ENCODE measurements at regions not wholly inside any gene's neighbourhood (a gene's known extent, or its start where the extent isn't known, plus 50 kb on each side); places are given as distances from the start of the nearest gene placed in this dataset.

DNA sequence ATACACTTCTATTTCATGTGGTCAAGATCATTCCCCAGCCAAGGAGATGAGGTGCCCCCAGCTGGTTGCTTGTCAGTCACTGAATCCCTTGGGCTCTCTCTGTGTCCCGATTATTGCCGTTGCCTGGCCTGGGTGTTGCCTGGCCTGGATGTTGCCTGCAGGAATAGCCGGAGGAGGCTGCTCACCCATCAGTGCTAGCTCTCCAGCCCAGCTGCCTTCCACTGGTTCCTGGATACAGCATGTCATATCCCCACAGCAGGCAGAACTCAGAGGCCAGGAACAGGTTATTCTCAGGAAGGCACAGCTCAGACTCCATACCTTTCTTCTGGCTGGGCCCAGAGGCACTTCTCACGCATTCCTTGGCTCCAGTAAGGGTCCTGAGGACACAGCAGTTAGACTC is 542.1 kb upstream of the MGMT start:
- Histone ChIP-seq H3K27me3 (replicated peaks; ENCODE audit: control insufficient read depth, insufficient read depth, low read length, poor library complexity, severe bottlenecking) (no peaks in the 10 kb centered on the region), H3K9me3 (ENCODE audit: control insufficient read depth, low read length) (no peaks in the 10 kb centered on the region)

DNA sequence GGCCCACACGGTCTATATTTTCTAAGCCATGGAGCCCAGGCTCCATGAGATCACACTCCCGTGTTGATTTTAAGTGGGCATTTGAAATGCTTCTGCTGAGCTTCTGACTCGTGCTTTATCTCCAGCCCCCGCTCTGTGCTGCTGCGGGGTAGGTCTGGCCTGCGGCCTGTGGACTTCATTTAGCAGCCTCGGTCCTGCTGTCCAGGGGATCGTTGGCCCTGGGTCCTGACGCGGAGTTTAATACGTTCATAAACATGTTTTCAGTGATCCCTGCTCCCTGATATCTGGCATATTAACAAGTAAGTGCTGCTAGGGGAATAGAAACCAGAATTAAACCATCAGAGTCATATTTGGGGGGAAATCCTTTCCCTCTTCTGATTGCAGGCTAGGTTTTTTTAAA is 540.3 kb upstream of the MGMT start:
- no peaks in the 10 kb centered on the region for H3K9me3 ChIP-seq (ENCODE audit: control insufficient read depth, low read length)
- no peak overlapping the region for H3K4me3 ChIP-seq (ENCODE audit: insufficient read depth, low read depth, low read length, poor library complexity, severe bottlenecking)
- H3K4me1 ChIP-seq (ENCODE audit: control insufficient read depth, insufficient read depth, low read length, poor library complexity, severe bottlenecking), result no peaks in the 10 kb centered on the region
- no peaks in the 10 kb centered on the region for H3K27me3 ChIP-seq (replicated peaks; ENCODE audit: control insufficient read depth, insufficient read depth, low read length, poor library complexity, severe bottlenecking)
- no peaks in the 10 kb centered on the region for H3K36me3 ChIP-seq (ENCODE audit: control insufficient read depth, insufficient read depth, low read length)
- H3K27ac ChIP-seq (ENCODE audit: insufficient read depth, low read length, poor library complexity, severe bottlenecking), result no peak overlapping the region
- no peak for DNase-seq

More for the DNA sequence above, 542.1 kb upstream of the MGMT start:
- no peak overlapping the region for H3K4me3 ChIP-seq (ENCODE audit: insufficient read depth, low read depth, low read length, poor library complexity, severe bottlenecking)
- DNase-seq, result no peak
- H3K36me3 ChIP-seq (ENCODE audit: control insufficient read depth, insufficient read depth, low read length), result no peaks in the 10 kb centered on the region
- H3K4me1 ChIP-seq (ENCODE audit: control insufficient read depth, insufficient read depth, low read length, poor library complexity, severe bottlenecking), result no peaks in the 10 kb centered on the region
- H3K27ac ChIP-seq (ENCODE audit: insufficient read depth, low read length, poor library complexity, severe bottlenecking), result no peak overlapping the region

DNA sequence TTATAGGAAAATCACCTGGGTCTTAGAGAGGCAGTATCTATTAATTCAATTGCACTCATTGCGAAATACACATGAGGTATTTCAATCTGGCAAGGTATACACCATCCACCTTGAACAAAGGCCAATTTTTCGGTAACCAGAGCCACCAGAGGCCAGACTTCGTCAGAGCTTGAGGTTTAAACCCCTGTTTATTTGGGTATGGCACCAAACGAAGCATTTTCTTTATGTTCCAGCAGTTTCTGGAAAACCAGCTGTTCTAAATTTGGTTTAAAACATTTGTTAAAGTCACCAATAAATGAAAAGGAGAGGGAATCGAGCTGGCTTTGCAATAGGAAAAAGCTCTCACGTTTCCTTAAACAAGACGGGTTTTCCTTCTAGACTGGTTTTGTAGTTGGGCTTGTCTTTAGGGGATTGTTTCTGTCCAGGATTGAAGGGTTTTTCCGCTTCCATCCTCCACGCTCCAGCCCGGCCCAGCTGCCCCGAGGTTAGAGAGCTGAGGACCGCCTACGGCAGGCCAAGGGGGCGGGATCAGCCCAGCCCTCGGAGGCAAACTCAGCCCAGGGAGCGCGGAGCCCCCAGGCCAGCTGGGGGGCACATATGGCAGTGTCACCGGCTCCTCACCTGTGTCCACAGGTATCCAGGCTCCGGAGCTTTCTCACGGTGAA is 539.4 kb upstream of the MGMT start:
- Histone ChIP-seq H3K27me3 (replicated peaks; ENCODE audit: control insufficient read depth, insufficient read depth, low read length, poor library complexity, severe bottlenecking) (no peaks in the 10 kb centered on the region), H3K36me3 (ENCODE audit: control insufficient read depth, insufficient read depth, low read length) (no peaks in the 10 kb centered on the region), H3K4me3 (ENCODE audit: insufficient read depth, low read depth, low read length, poor library complexity, severe bottlenecking) (no peak overlapping the region), H3K4me1 (ENCODE audit: control insufficient read depth, insufficient read depth, low read length, poor library complexity, severe bottlenecking) (no peaks in the 10 kb centered on the region), H3K27ac (ENCODE audit: insufficient read depth, low read length, poor library complexity, severe bottlenecking) (no peak overlapping the region), H3K9me3 (ENCODE audit: control insufficient read depth, low read length) (no peaks in the 10 kb centered on the region)
- DNase-seq, result no peak

DNA sequence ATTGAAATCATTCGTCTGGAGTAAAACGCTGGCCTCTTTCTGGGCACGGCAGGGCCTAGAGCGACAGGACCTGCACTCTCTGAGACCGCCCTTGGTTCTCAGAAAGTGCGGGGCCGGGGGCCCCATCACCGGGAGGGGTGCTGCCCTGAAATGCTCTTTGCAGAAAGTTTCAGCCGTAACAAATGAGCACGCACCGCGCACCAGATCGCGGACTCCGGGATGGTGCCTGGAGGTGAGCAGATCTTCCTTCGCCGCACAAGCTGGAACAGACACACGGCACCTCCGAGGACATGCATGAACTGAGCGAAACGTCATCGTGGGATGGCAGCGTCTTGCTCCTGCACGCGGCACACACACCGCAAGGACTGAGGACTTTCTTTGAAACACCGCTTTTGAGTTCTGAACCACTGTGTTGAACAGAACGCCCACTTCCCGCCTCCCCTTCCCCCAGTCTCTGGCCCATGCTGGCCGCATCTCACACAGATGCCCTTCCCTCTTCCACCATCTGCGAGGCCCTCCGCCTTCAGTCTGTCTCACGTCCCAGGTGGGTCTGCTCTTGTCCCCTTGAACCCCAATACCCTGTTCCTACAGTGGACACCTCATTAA is 538.7 kb upstream of the MGMT start:
- Histone ChIP-seq H3K27ac (ENCODE audit: insufficient read depth, low read length, poor library complexity, severe bottlenecking) (no peak overlapping the region), H3K4me1 (ENCODE audit: control insufficient read depth, insufficient read depth, low read length, poor library complexity, severe bottlenecking) (no peaks in the 10 kb centered on the region), H3K9me3 (ENCODE audit: control insufficient read depth, low read length) (no peaks in the 10 kb centered on the region), H3K36me3 (ENCODE audit: control insufficient read depth, insufficient read depth, low read length) (no peaks in the 10 kb centered on the region), H3K4me3 (ENCODE audit: insufficient read depth, low read depth, low read length, poor library complexity, severe bottlenecking) (no peak overlapping the region), H3K27me3 (replicated peaks; ENCODE audit: control insufficient read depth, insufficient read depth, low read length, poor library complexity, severe bottlenecking) (no peaks in the 10 kb centered on the region)
- no peak for DNase-seq

DNA sequence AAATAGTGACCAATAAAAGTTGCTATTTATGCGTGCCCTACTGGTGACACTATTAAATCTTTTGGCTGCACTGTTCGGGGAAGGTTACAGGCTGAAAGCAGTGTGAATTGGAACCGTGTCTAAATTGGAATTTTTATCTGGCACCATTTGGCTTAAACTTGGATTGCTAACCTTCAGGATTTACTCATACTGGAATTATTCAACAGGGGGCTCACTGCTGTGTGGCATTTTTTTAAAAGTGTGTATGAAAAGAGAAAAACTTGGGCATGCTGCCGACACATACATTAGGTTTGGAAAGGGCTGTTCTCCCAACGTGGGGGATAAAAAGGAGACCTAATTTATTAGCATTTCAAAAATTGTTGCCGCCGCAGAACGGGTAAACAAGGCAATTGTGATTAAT is 537.9 kb upstream of the MGMT start:
- H3K9me3 ChIP-seq (ENCODE audit: control insufficient read depth, low read length), result no peaks in the 10 kb centered on the region
- no peak for DNase-seq
- H3K27me3 ChIP-seq (replicated peaks; ENCODE audit: control insufficient read depth, insufficient read depth, low read length, poor library complexity, severe bottlenecking), result no peaks in the 10 kb centered on the region
- H3K4me3 ChIP-seq (ENCODE audit: insufficient read depth, low read depth, low read length, poor library complexity, severe bottlenecking), result no peak overlapping the region
- H3K4me1 ChIP-seq (ENCODE audit: control insufficient read depth, insufficient read depth, low read length, poor library complexity, severe bottlenecking), result no peaks in the 10 kb centered on the region
- H3K27ac ChIP-seq (ENCODE audit: insufficient read depth, low read length, poor library complexity, severe bottlenecking), result no peak overlapping the region
- H3K36me3 ChIP-seq (ENCODE audit: control insufficient read depth, insufficient read depth, low read length), result no peaks in the 10 kb centered on the region

DNA sequence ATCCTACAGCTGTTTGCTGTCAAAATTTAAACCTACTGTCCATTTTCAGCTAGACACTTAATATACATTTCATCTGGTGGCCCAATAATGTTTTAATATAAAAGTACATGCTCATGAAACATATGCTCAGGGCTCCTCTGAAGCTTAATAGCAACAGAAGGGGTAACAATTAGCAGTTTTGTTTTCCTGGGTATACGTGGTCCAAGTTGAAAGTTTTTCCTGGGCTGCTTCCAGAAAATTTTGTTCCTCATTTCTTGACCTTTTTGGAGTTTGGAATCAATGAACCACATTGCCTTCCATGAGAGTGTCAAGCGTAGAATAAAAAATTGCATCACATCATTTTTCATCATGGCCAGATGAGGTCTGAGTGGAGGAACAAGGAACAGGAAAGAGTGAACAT is 537.3 kb upstream of the MGMT start:
- Histone ChIP-seq H3K36me3 (ENCODE audit: control insufficient read depth, insufficient read depth, low read length) (no peaks in the 10 kb centered on the region), H3K27ac (ENCODE audit: insufficient read depth, low read length, poor library complexity, severe bottlenecking) (no peak overlapping the region), H3K9me3 (ENCODE audit: control insufficient read depth, low read length) (no peaks in the 10 kb centered on the region), H3K4me3 (ENCODE audit: insufficient read depth, low read depth, low read length, poor library complexity, severe bottlenecking) (no peak overlapping the region), H3K27me3 (replicated peaks; ENCODE audit: control insufficient read depth, insufficient read depth, low read length, poor library complexity, severe bottlenecking) (no peaks in the 10 kb centered on the region), H3K4me1 (ENCODE audit: control insufficient read depth, insufficient read depth, low read length, poor library complexity, severe bottlenecking) (no peaks in the 10 kb centered on the region)
- DNase-seq, result no peak

DNA sequence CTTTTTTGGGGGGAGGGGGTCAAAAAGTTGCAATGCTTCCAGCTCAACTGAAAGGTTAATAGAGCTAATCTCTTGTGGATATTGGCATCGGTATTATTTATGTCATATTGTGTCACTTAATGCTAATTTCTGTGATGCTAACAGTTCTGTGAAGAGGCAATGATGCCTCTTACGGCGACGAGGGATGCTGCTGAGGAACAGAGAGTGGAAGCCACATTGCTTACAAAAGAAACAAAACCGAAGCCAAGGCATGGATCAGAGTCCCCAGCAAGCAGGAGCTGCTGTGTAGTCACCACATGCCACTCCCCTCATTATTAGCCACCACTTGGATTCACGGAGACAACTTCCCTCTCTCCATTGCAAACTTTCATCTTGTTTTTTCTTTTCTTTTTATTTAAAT is 536.5 kb upstream of the MGMT start:
- Histone ChIP-seq H3K36me3 (ENCODE audit: control insufficient read depth, insufficient read depth, low read length) (no peaks in the 10 kb centered on the region), H3K4me3 (ENCODE audit: insufficient read depth, low read depth, low read length, poor library complexity, severe bottlenecking) (no peak overlapping the region), H3K27me3 (replicated peaks; ENCODE audit: control insufficient read depth, insufficient read depth, low read length, poor library complexity, severe bottlenecking) (no peaks in the 10 kb centered on the region), H3K9me3 (ENCODE audit: control insufficient read depth, low read length) (no peaks in the 10 kb centered on the region), H3K27ac (ENCODE audit: insufficient read depth, low read length, poor library complexity, severe bottlenecking) (no peak overlapping the region), H3K4me1 (ENCODE audit: control insufficient read depth, insufficient read depth, low read length, poor library complexity, severe bottlenecking) (no peaks in the 10 kb centered on the region)
- no peak for DNase-seq

DNA sequence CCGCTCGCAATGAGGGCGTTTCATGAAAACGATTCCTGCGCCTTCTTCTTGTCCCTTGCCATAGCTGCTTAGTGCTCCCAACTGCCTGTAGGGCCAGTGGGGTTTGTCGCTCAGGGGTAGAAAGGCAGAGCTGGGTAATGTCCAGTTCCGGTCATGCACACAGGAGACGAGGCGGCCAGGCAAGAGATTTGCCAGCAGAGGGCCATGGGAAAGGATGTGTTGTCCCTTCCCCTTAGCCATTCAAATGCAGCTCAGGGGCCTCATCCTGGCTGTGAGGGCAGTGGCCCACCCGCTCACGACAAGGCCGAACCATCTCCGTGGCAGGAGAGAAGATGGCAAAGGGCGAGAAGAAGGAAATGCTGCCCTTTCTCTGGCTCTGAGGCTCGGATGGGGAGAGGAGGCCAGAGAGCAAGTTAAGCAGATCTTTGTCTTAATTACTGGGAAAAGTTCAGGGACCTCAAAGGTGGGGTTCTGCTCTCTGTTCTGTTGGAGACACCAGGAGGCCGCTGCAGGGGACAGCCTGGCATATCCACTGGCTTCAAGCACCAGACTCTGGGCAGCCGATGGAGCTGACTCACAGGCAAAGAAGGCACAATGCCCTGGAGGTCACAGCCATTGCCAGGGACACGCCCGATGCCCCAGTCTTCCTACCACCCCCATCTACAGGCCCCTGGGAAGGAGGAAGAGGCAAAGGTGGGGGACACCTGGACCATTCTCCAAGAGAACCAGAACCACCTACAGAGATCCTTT is 534.8 kb upstream of the MGMT start:
- no peak overlapping the region for H3K27ac ChIP-seq (ENCODE audit: insufficient read depth, low read length, poor library complexity, severe bottlenecking)
- H3K27me3 ChIP-seq (replicated peaks; ENCODE audit: control insufficient read depth, insufficient read depth, low read length, poor library complexity, severe bottlenecking), result no peaks in the 10 kb centered on the region
- DNase-seq, result no peak
- no peaks in the 10 kb centered on the region for H3K9me3 ChIP-seq (ENCODE audit: control insufficient read depth, low read length)
- H3K36me3 ChIP-seq (ENCODE audit: control insufficient read depth, insufficient read depth, low read length), result no peaks in the 10 kb centered on the region
- H3K4me3 ChIP-seq (ENCODE audit: insufficient read depth, low read depth, low read length, poor library complexity, severe bottlenecking), result no peak overlapping the region
- no peaks in the 10 kb centered on the region for H3K4me1 ChIP-seq (ENCODE audit: control insufficient read depth, insufficient read depth, low read length, poor library complexity, severe bottlenecking)

DNA sequence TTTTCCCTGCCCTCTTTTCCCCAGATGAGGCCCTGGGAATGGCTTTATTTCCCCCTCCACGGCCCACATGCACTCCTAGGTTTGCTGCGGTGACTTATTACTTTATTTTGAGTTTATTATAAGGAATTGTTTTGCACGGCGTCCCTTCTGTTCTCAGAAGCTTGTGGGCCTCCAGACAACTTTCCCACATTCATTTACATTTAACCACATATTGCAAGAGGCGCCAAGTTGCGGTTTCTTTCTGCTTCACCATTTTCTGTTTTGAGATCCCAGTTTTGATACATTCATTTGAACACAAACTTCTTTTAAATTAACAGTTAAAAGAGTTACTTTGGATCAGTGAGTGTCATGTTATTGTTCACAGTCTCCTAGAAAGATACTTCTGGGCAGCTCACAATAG is 532.5 kb upstream of the MGMT start:
- Histone ChIP-seq H3K36me3 (ENCODE audit: control insufficient read depth, insufficient read depth, low read length) (no peaks in the 10 kb centered on the region), H3K27me3 (replicated peaks; ENCODE audit: control insufficient read depth, insufficient read depth, low read length, poor library complexity, severe bottlenecking) (no peaks in the 10 kb centered on the region), H3K27ac (ENCODE audit: insufficient read depth, low read length, poor library complexity, severe bottlenecking) (no peak overlapping the region), H3K4me1 (ENCODE audit: control insufficient read depth, insufficient read depth, low read length, poor library complexity, severe bottlenecking) (no peaks in the 10 kb centered on the region), H3K9me3 (ENCODE audit: control insufficient read depth, low read length) (no peaks in the 10 kb centered on the region), H3K4me3 (ENCODE audit: insufficient read depth, low read depth, low read length, poor library complexity, severe bottlenecking) (no peak overlapping the region)
- no peak for DNase-seq

DNA sequence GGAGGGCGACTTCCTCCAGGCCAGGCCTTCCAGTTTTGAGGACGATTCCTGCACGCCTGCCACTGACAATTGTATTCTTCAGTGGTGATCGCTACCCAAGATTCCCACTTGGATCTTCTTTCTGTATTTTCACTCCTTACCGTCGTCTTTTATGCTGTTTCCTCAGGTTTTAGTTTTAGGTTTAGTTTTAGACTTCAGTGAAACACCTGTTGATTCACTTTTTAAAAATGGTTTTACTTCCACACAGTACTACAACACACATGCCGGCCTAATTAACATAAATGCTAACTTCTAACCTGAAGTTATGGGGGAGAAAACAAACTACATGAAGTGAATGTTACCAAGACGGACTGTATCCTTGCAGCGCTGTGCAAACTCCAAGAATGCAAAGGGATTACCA is 530.6 kb upstream of the MGMT start:
- Histone ChIP-seq H3K9me3 (ENCODE audit: control insufficient read depth, low read length) (no peaks in the 10 kb centered on the region), H3K27me3 (replicated peaks; ENCODE audit: control insufficient read depth, insufficient read depth, low read length, poor library complexity, severe bottlenecking) (no peaks in the 10 kb centered on the region), H3K36me3 (ENCODE audit: control insufficient read depth, insufficient read depth, low read length) (no peaks in the 10 kb centered on the region), H3K27ac (ENCODE audit: insufficient read depth, low read length, poor library complexity, severe bottlenecking) (no peak overlapping the region), H3K4me3 (ENCODE audit: insufficient read depth, low read depth, low read length, poor library complexity, severe bottlenecking) (no peak overlapping the region), H3K4me1 (ENCODE audit: control insufficient read depth, insufficient read depth, low read length, poor library complexity, severe bottlenecking) (no peaks in the 10 kb centered on the region)
- no peak for DNase-seq
